ENCODE measurements at regions not wholly inside any gene's neighbourhood (a gene's known extent, or its start where the extent isn't known, plus 50 kb on each side); places are given as distances from the start of the nearest gene placed in this dataset.

GRCh38 chr13:111575276-111575675 is 254.8 kb downstream of the TEX29 start:
- Mint-ChIP-seq H3K27ac (ENCODE audit: unreplicated experiment) (no peak overlapping the region), H3K9me3 (ENCODE audit: unreplicated experiment) (peaks cover 13% of the 10 kb centered on the region), H3K36me3 (ENCODE audit: low read depth, unreplicated experiment) (peaks cover 2% of the 10 kb centered on the region), H3K27me3 (ENCODE audit: low read depth, unreplicated experiment) (peaks cover 22% of the 10 kb centered on the region), H3K4me1 (ENCODE audit: low read depth, unreplicated experiment) (peaks cover 2% of the 10 kb centered on the region), H3K4me3 (ENCODE audit: unreplicated experiment) (no peak overlapping the region)
- no peaks in the 10 kb centered on the region for H3K27me3 ChIP-seq (ENCODE audit: insufficient read depth, low read length)
- no peak overlapping the region for H3K4me2 ChIP-seq (ENCODE audit: low read length)
- H4K20me1 ChIP-seq (ENCODE audit: insufficient read depth, low read length) = no peaks in the 10 kb centered on the region
- no peak for DNase-seq (ENCODE audit: low read depth)
- no peak overlapping the region for H3K27ac ChIP-seq (ENCODE audit: low read depth, low read length)
- H3K9me3 ChIP-seq (ENCODE audit: insufficient read depth, low read depth, low read length) = peaks cover 10% of the 10 kb centered on the region
- FAIRE-seq = no peak
- no peak overlapping the region for H2AFZ ChIP-seq (ENCODE audit: low read depth, low read length)
- TF ChIP-seq EZH2 (IDR thresholded peaks at IDR 0.05; ENCODE audit: insufficient read depth, low read length) = no peak
- TF ChIP-seq, protein P1, sequence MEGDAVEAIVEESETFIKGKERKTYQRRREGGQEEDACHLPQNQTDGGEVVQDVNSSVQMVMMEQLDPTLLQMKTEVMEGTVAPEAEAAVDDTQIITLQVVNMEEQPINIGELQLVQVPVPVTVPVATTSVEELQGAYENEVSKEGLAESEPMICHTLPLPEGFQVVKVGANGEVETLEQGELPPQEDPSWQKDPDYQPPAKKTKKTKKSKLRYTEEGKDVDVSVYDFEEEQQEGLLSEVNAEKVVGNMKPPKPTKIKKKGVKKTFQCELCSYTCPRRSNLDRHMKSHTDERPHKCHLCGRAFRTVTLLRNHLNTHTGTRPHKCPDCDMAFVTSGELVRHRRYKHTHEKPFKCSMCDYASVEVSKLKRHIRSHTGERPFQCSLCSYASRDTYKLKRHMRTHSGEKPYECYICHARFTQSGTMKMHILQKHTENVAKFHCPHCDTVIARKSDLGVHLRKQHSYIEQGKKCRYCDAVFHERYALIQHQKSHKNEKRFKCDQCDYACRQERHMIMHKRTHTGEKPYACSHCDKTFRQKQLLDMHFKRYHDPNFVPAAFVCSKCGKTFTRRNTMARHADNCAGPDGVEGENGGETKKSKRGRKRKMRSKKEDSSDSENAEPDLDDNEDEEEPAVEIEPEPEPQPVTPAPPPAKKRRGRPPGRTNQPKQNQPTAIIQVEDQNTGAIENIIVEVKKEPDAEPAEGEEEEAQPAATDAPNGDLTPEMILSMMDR (IDR thresholded peaks at IDR 0.05; ENCODE audit: insufficient read depth, low read depth, low read length) = no peak
- no peaks in the 10 kb centered on the region for H3K36me3 ChIP-seq (ENCODE audit: insufficient read depth, low read length)
- H3K4me3 ChIP-seq (ENCODE audit: insufficient read depth, low read depth, low read length) = no peak overlapping the region
- no peaks in the 10 kb centered on the region for H3K79me2 ChIP-seq (ENCODE audit: insufficient read depth, low read length)
- H3K4me1 ChIP-seq (ENCODE audit: insufficient read depth, low read length) = no peaks in the 10 kb centered on the region
- H3K9ac ChIP-seq (ENCODE audit: low read length) = no peak overlapping the region

DNA sequence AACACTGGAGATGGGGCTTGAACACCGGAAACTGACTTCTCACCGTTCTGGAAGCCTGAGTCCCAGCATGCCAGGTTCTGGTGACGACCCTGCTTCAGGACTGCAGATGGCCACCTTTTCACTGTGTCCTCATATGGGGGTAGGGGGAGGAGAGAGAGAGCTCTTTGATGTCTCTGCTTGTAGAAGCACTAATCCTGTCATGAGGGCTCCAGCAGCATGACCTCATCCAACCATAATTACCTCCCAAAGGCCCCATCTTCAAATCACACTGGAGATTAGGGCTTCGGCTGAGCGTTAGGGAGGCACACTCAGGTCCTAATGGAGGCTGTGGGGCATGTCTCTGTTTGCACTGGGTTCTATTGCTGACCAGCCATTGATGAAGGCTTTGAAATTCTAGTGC is 255.3 kb downstream of the TEX29 start:
- Mint-ChIP-seq H3K36me3 (ENCODE audit: low read depth, unreplicated experiment) (peaks cover 2% of the 10 kb centered on the region), H3K4me3 (ENCODE audit: unreplicated experiment) (no peak overlapping the region), H3K4me1 (ENCODE audit: low read depth, unreplicated experiment) (peaks cover 1% of the 10 kb centered on the region), H3K27ac (ENCODE audit: unreplicated experiment) (no peak overlapping the region), H3K27me3 (ENCODE audit: low read depth, unreplicated experiment) (peaks cover 22% of the 10 kb centered on the region), H3K9me3 (ENCODE audit: unreplicated experiment) (peaks cover 13% of the 10 kb centered on the region)
- DNase-seq (ENCODE audit: low read depth) (no peak), FAIRE-seq (no peak)
- Histone ChIP-seq H2AFZ (ENCODE audit: low read depth, low read length) (no peak overlapping the region), H3K36me3 (ENCODE audit: insufficient read depth, low read length) (no peaks in the 10 kb centered on the region), H3K27me3 (ENCODE audit: insufficient read depth, low read length) (no peaks in the 10 kb centered on the region), H3K79me2 (ENCODE audit: insufficient read depth, low read length) (no peaks in the 10 kb centered on the region), H3K4me2 (ENCODE audit: low read length) (no peak overlapping the region), H3K4me3 (ENCODE audit: insufficient read depth, low read depth, low read length) (no peak overlapping the region), H3K9ac (ENCODE audit: low read length) (no peak overlapping the region), H3K4me1 (ENCODE audit: insufficient read depth, low read length) (no peaks in the 10 kb centered on the region), H3K9me3 (ENCODE audit: insufficient read depth, low read depth, low read length) (peaks cover 10% of the 10 kb centered on the region), H3K27ac (ENCODE audit: low read depth, low read length) (no peak overlapping the region), H4K20me1 (ENCODE audit: insufficient read depth, low read length) (no peaks in the 10 kb centered on the region)
- TF ChIP-seq EZH2 (IDR thresholded peaks at IDR 0.05; ENCODE audit: insufficient read depth, low read length) = no peak
- TF ChIP-seq, protein P1 (IDR thresholded peaks at IDR 0.05; ENCODE audit: insufficient read depth, low read depth, low read length) = no peak

DNA sequence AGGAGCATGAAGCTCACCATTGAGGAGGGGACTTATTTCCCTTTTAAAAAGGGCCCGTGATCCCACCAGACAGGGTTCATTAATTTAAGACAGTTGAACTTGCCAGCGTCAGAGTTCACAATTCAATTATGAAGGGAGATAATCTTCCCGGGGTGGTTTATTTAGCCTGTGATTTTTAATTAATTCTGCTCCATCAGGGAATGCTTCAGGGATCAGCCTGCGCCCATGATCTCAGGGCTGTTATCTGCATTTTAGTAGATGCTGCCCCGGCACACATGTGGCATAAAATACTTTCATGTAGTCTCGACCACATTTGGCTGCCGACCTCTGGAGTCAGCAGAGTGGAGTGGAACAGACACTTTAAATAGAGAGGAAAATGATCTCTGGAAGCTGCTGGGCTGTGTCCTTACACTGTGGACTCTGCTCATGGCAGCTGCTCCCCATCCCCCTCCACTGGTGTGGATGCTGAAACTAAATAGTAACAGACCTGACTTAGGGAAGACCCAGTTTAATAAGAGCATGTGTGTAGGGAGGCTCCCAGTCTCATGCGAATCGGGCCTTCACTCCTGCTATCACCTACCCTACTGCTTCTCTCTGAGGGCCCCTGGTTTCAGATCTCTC is 256.9 kb downstream of the TEX29 start:
- Histone ChIP-seq H3K79me2 (ENCODE audit: insufficient read depth, low read length) (no peaks in the 10 kb centered on the region), H4K20me1 (ENCODE audit: insufficient read depth, low read length) (no peaks in the 10 kb centered on the region), H3K4me2 (ENCODE audit: low read length) (no peak overlapping the region), H2AFZ (ENCODE audit: low read depth, low read length) (no peak overlapping the region), H3K27ac (ENCODE audit: low read depth, low read length) (no peak overlapping the region), H3K9me3 (ENCODE audit: insufficient read depth, low read depth, low read length) (peaks cover 8% of the 10 kb centered on the region), H3K36me3 (ENCODE audit: insufficient read depth, low read length) (no peaks in the 10 kb centered on the region), H3K4me3 (ENCODE audit: insufficient read depth, low read depth, low read length) (no peak overlapping the region), H3K27me3 (ENCODE audit: insufficient read depth, low read length) (no peaks in the 10 kb centered on the region), H3K9ac (ENCODE audit: low read length) (no peak overlapping the region), H3K4me1 (ENCODE audit: insufficient read depth, low read length) (no peaks in the 10 kb centered on the region)
- no peak overlapping the region for H3K4me3 Mint-ChIP-seq (ENCODE audit: unreplicated experiment)
- H3K9me3 Mint-ChIP-seq (ENCODE audit: unreplicated experiment) = peaks cover 13% of the 10 kb centered on the region
- no peak for DNase-seq (ENCODE audit: low read depth)
- FAIRE-seq = no peak
- H3K27me3 Mint-ChIP-seq (ENCODE audit: low read depth, unreplicated experiment) = peaks cover 20% of the 10 kb centered on the region
- TF ChIP-seq, protein P1 (IDR thresholded peaks at IDR 0.05; ENCODE audit: insufficient read depth, low read depth, low read length) = no peak
- TF ChIP-seq EZH2 (IDR thresholded peaks at IDR 0.05; ENCODE audit: insufficient read depth, low read length) = no peak
- no peaks in the 10 kb centered on the region for H3K4me1 Mint-ChIP-seq (ENCODE audit: low read depth, unreplicated experiment)
- no peak overlapping the region for H3K27ac Mint-ChIP-seq (ENCODE audit: unreplicated experiment)
- H3K36me3 Mint-ChIP-seq (ENCODE audit: low read depth, unreplicated experiment) = peaks cover 2% of the 10 kb centered on the region
